GM12873 (cell line): ENCODE measurements at regions not wholly inside any gene's neighbourhood (a gene's known extent, or its start where the extent isn't known, plus 50 kb on each side); places are given as distances from the start of the nearest gene placed in this dataset.

ENCODE experiments used
- TF ChIP-seq, protein P1 (sequence below): IDR thresholded peaks from 2 replicates; pipeline ENCODE4 v1.5.1; 2012; ENCODE audit warnings: low read depth, mild to moderate bottlenecking, moderate library complexity, low read length, control low read depth; ENCODE audit not compliant: insufficient read depth; ENCODE audit errors: missing control alignments

DNA sequence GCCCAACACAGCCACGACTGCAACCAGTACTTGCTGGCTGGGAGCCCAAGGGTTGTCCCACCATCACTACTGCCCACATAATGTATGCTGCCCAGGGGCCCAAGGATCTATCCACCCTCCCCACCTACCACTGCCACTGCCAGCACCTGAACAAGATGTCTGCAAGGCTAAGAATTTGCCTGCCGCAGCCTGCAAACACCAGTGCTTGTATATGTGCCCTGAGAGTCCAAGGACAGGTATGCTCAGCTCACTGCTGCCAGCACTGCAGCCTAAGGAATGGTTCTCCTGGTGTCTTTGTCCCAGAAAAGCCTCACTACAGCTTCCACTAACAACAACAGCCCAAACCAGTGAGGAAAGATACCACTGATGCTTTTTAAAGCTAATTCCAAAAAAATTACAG lies 1174.0 kb downstream of the SORCS1 start:
- TF ChIP-seq, protein P1, sequence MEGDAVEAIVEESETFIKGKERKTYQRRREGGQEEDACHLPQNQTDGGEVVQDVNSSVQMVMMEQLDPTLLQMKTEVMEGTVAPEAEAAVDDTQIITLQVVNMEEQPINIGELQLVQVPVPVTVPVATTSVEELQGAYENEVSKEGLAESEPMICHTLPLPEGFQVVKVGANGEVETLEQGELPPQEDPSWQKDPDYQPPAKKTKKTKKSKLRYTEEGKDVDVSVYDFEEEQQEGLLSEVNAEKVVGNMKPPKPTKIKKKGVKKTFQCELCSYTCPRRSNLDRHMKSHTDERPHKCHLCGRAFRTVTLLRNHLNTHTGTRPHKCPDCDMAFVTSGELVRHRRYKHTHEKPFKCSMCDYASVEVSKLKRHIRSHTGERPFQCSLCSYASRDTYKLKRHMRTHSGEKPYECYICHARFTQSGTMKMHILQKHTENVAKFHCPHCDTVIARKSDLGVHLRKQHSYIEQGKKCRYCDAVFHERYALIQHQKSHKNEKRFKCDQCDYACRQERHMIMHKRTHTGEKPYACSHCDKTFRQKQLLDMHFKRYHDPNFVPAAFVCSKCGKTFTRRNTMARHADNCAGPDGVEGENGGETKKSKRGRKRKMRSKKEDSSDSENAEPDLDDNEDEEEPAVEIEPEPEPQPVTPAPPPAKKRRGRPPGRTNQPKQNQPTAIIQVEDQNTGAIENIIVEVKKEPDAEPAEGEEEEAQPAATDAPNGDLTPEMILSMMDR = no peak

DNA sequence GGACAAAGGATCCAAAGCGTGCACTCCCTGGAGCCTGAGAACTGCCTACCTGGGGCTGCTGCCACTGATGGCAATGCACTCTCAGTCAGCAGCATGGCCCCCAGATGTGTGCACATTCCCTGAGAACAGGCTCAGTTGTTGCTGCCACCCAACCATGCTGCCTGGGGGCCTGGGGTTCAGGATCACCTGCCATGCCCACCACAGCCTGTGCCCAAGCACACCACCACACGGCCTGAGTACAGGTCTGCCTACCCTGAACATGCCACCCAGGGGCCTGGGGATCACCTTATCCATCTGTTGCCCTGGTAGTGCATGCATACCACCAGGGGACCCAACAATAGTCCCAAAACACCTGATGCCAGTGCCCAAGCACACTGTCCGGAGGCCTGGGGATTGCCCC lies 1174.5 kb downstream of the SORCS1 start:
- TF ChIP-seq, protein P1 = no peak

- TF ChIP-seq, protein P1 = no peak
These were observed 1175.7 kb downstream of the SORCS1 start for GRCh38 chr10:105988848-105989247.

DNA sequence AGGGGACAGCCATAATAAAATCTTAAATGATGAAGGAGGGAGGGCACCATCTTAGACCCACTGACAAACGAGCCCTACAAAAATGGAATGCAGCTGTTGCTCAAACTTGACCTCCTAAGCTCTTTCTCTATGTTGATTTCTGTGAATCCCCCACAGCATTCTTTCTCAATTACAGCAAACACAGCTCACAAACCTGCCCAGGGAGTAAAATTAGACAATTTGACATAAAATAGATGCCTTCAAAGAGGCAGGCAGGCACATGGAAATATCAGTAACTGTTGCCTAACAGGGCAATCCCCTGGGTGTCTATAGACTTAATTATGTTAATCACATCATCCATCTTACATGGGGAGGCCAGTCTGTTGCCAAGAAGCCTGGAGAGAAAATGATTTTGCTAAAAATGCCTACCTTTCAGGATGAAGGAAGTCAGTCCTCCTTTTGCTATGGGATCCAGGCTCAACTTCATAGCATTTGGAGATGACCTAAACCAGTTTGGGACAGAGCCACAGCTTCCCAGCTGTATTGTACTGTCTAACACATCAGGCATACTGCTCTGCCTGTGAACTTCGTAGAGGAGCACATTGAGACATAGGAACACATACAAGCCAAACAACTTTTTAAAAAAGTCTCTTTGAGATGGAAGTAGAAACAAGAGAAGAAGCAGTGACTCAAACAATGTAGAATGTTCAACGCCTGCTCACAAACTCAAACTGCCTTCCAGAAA lies 1177.4 kb downstream of the SORCS1 start:
- TF ChIP-seq, protein P1 = no peak

DNA sequence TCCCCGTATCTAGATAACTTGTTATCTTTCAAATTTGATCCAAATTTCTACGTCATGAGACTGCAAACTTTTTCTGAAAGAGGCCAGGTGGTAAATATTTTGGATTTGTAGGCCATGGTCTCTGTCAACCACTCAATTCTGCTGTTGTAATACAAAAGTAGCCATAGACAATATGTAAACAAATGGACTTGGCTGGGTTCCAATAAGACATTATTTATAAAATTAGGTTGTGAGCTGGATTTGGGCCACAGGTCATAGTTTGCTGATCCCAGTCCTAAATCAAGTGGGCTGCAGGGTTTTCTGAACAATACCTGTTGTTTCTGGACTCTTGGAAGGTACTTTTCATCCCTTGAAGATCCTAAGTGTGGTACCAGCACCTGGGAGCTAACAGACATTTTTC lies 1178.0 kb downstream of the SORCS1 start:
- TF ChIP-seq, protein P1 = no peak

DNA sequence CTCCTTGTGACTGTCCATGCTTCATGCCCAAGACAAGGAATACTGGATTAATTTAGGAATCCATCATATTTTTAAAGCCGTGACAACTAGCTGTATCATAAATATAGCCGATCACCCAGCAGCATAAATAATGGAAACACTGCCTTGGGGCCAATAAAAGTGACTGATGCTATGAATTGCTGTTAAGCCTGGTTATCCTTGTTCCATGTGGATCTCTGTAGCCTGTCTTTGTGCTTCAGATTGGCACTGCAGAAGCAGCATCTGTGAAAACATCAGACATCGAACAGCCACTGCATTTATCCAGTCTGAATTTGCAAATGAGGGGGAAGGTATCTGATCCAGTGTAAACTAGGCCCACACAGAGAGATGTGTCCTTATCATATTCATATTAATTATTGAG lies 1181.8 kb downstream of the SORCS1 start:
- TF ChIP-seq, protein P1 = no peak

GRCh38 chr10:105981679-105982078 lies 1182.8 kb downstream of the SORCS1 start:
- TF ChIP-seq, protein P1 = no peak
